ENCODE measurements at regions not wholly inside any gene's neighbourhood (a gene's known extent, or its start where the extent isn't known, plus 50 kb on each side); places are given as distances from the start of the nearest gene placed in this dataset.

DNA sequence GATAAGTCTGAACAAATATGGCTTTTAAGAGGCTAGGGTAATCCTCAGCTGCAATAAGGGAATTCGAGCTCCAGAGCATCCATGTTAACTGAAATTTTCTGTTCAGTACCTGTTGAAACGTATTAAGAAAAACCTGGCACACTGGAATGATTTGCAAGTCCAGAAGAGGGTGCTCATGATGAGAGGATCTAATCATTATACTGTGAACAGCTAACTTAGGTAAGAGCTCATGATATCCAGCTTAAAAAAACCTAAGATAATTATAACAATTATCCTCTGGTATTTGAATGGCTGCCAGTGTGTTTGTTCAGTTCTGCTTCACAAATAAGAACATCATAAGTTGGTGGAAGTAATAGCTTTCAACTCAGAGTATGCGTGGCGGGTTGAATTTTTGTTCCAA, 1118.3 kb upstream of the DDX18 start:
- Histone ChIP-seq H3K9me3 (ENCODE audit: insufficient read depth, low read length) (no peaks in the 10 kb centered on the region), H3K4me2 (ENCODE audit: low read length) (no peak overlapping the region), H3K36me3 (replicated peaks; ENCODE audit: low read depth, low read length) (no peaks in the 10 kb centered on the region), H3K4me3 (ENCODE audit: low read length) (no peak overlapping the region), H3K4me1 (ENCODE audit: low read length) (no peaks in the 10 kb centered on the region), H3K9ac (ENCODE audit: low read length) (no peak overlapping the region), H4K20me1 (ENCODE audit: insufficient read depth, low read length) (no peaks in the 10 kb centered on the region), H3K27ac (ENCODE audit: low read length) (no peak overlapping the region), H2AFZ (ENCODE audit: low read depth, low read length) (no peak overlapping the region), H3K79me2 (ENCODE audit: low read length) (no peaks in the 10 kb centered on the region), H3K27me3 (ENCODE audit: low read depth, low read length) (no peaks in the 10 kb centered on the region)
- TF ChIP-seq, protein P1, sequence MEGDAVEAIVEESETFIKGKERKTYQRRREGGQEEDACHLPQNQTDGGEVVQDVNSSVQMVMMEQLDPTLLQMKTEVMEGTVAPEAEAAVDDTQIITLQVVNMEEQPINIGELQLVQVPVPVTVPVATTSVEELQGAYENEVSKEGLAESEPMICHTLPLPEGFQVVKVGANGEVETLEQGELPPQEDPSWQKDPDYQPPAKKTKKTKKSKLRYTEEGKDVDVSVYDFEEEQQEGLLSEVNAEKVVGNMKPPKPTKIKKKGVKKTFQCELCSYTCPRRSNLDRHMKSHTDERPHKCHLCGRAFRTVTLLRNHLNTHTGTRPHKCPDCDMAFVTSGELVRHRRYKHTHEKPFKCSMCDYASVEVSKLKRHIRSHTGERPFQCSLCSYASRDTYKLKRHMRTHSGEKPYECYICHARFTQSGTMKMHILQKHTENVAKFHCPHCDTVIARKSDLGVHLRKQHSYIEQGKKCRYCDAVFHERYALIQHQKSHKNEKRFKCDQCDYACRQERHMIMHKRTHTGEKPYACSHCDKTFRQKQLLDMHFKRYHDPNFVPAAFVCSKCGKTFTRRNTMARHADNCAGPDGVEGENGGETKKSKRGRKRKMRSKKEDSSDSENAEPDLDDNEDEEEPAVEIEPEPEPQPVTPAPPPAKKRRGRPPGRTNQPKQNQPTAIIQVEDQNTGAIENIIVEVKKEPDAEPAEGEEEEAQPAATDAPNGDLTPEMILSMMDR (IDR thresholded peaks at IDR 0.05; ENCODE audit: low read depth, low read length), result 0 out of 2 replicates have a peak, but pooled peaks have one; percentile 11
- no peak for TF ChIP-seq EZH2phosphoT487 (IDR thresholded peaks at IDR 0.05; ENCODE audit: low read depth)

DNA sequence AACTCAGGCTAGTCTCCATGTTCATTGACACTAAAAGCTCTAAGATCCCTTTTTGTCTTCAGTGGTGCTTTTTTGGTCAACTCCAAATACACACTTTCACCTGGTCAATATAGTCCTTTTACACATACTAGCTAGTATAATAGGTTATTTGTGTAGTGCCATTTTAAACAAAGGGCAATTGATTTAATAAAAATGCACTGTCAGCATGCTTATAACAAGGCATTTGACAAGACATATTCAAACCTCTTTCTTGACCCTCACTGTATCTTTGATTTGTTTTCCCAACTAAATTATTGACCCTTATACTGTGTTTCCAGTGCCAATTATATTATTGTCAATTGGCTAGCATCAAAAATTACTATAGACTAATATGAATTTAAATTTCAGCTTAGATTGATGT, 1117.6 kb upstream of the DDX18 start:
- no peaks in the 10 kb centered on the region for H3K27me3 ChIP-seq (ENCODE audit: low read depth, low read length)
- no peak overlapping the region for H2AFZ ChIP-seq (ENCODE audit: low read depth, low read length)
- H3K79me2 ChIP-seq (ENCODE audit: low read length), result no peaks in the 10 kb centered on the region
- TF ChIP-seq, protein P1 (IDR thresholded peaks at IDR 0.05; ENCODE audit: low read depth, low read length), result no peak
- no peak for TF ChIP-seq EZH2phosphoT487 (IDR thresholded peaks at IDR 0.05; ENCODE audit: low read depth)
- no peaks in the 10 kb centered on the region for H3K9me3 ChIP-seq (ENCODE audit: insufficient read depth, low read length)
- H3K27ac ChIP-seq (ENCODE audit: low read length), result no peak overlapping the region
- H3K9ac ChIP-seq (ENCODE audit: low read length), result no peak overlapping the region
- no peaks in the 10 kb centered on the region for H4K20me1 ChIP-seq (ENCODE audit: insufficient read depth, low read length)
- no peak overlapping the region for H3K4me2 ChIP-seq (ENCODE audit: low read length)
- H3K36me3 ChIP-seq (replicated peaks; ENCODE audit: low read depth, low read length), result no peaks in the 10 kb centered on the region
- no peaks in the 10 kb centered on the region for H3K4me1 ChIP-seq (ENCODE audit: low read length)
- no peak overlapping the region for H3K4me3 ChIP-seq (ENCODE audit: low read length)

DNA sequence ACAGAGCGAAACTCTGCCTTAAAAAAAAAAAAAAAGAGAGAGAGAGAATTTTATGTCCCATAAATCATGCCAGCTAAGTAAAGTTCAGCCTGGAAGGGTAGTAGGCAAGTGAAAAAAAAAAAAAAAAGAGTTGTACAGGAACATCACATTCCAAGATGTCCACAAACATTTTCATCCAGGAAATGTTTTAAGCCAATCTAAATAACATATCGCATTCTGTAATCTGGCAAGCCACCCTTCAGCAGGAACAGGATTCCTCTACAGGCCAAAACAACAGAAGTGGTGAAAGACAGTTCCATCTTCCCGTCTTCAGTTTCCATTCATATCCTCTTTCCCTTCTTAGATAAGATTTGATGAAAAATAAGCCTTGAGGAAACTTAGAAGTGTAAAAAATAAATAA, 1108.1 kb upstream of the DDX18 start:
- Histone ChIP-seq H3K9ac (ENCODE audit: low read length) (no peak overlapping the region), H3K4me2 (ENCODE audit: low read length) (no peak overlapping the region), H3K36me3 (replicated peaks; ENCODE audit: low read depth, low read length) (no peaks in the 10 kb centered on the region), H4K20me1 (ENCODE audit: insufficient read depth, low read length) (no peaks in the 10 kb centered on the region), H3K79me2 (ENCODE audit: low read length) (no peaks in the 10 kb centered on the region), H3K27ac (ENCODE audit: low read length) (no peak overlapping the region), H3K4me3 (ENCODE audit: low read length) (no peak overlapping the region), H3K4me1 (ENCODE audit: low read length) (no peaks in the 10 kb centered on the region), H3K9me3 (ENCODE audit: insufficient read depth, low read length) (no peaks in the 10 kb centered on the region), H2AFZ (ENCODE audit: low read depth, low read length) (no peak overlapping the region), H3K27me3 (ENCODE audit: low read depth, low read length) (no peaks in the 10 kb centered on the region)
- TF ChIP-seq, protein P1 (IDR thresholded peaks at IDR 0.05; ENCODE audit: low read depth, low read length), result no peak
- no peak for TF ChIP-seq EZH2phosphoT487 (IDR thresholded peaks at IDR 0.05; ENCODE audit: low read depth)

DNA sequence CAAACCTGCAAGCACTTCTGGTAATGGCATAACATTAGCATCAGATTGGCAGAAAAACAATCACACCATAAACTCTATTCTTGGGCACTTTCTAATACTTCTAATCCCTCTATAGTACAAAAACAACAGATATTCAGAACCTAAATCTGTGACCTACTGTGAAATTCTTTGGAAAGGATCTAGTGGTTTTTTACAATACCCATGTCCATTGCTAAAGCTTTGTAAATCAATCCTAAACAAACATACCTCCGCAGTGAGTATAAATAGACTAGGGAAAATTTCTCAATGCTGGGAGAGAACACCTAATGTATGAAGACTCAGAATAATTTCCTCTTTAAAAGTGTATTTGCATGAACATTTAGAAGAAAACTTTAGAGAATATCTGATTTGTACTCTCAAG, 1098.5 kb upstream of the DDX18 start:
- no peak overlapping the region for H3K27ac ChIP-seq (ENCODE audit: low read length)
- H3K4me1 ChIP-seq (ENCODE audit: low read length), result peaks cover 14% of the 10 kb centered on the region
- H3K9me3 ChIP-seq (ENCODE audit: insufficient read depth, low read length), result no peaks in the 10 kb centered on the region
- TF ChIP-seq EZH2phosphoT487 (IDR thresholded peaks at IDR 0.05; ENCODE audit: low read depth), result no peak
- TF ChIP-seq, protein P1 (IDR thresholded peaks at IDR 0.05; ENCODE audit: low read depth, low read length), result no peak
- H2AFZ ChIP-seq (ENCODE audit: low read depth, low read length), result no peak overlapping the region
- H3K79me2 ChIP-seq (ENCODE audit: low read length), result no peaks in the 10 kb centered on the region
- no peaks in the 10 kb centered on the region for H3K27me3 ChIP-seq (ENCODE audit: low read depth, low read length)
- no peaks in the 10 kb centered on the region for H4K20me1 ChIP-seq (ENCODE audit: insufficient read depth, low read length)
- H3K36me3 ChIP-seq (replicated peaks; ENCODE audit: low read depth, low read length), result no peaks in the 10 kb centered on the region
- no peak overlapping the region for H3K4me3 ChIP-seq (ENCODE audit: low read length)
- H3K9ac ChIP-seq (ENCODE audit: low read length), result no peak overlapping the region
- no peak overlapping the region for H3K4me2 ChIP-seq (ENCODE audit: low read length)

All from OCI-LY3 (cell line).